NCI-H2196 (cell line): ENCODE measurements at regions not wholly inside any gene's neighbourhood (a gene's known extent, or its start where the extent isn't known, plus 50 kb on each side); places are given as distances from the start of the nearest gene placed in this dataset.

ENCODE experiments used
- DNase-seq: peaks from one replicate; lab custom pipeline; 2025; ENCODE audit not compliant: unreplicated experiment; lab: John Stamatoyannopoulos, UW

- no peak for DNase-seq
Measured at GRCh38 chr1:90206260-90206659, 211.3 kb downstream of the ZNF326 start.

- DNase-seq, result no peak
Measured at GRCh38 chr1:90204780-90205179, 209.9 kb downstream of the ZNF326 start.

- DNase-seq, result no peak
Measured at GRCh38 chr1:90204023-90204590, 209.2 kb downstream of the ZNF326 start.

- DNase-seq, result no peak
Measured at GRCh38 chr1:90201467-90202358, 206.8 kb downstream of the ZNF326 start.

- DNase-seq, result no peak
Measured at GRCh38 chr1:90200646-90201205, 205.8 kb downstream of the ZNF326 start.

GRCh38 chr1:90198616-90199332 is 203.9 kb downstream of the ZNF326 start:
- DNase-seq, result no peak

GRCh38 chr1:90193116-90193515 is 198.2 kb downstream of the ZNF326 start:
- DNase-seq, result no peak

GRCh38 chr1:90192408-90192807 is 197.5 kb downstream of the ZNF326 start:
- no peak for DNase-seq

GRCh38 chr1:90190523-90190922 is 195.6 kb downstream of the ZNF326 start:
- no peak for DNase-seq

GRCh38 chr1:90189889-90190288 is 195.0 kb downstream of the ZNF326 start:
- no peak for DNase-seq

- DNase-seq, result no peak
Measured at GRCh38 chr1:90187323-90187585, 192.3 kb downstream of the ZNF326 start.

GRCh38 chr1:90186506-90187322 is 191.8 kb downstream of the ZNF326 start:
- DNase-seq, result no peak

- DNase-seq, result no peak
Measured at GRCh38 chr1:90176530-90176929, 181.6 kb downstream of the ZNF326 start.

GRCh38 chr1:90175490-90176167 is 180.7 kb downstream of the ZNF326 start:
- no peak for DNase-seq

GRCh38 chr1:90174246-90174645 is 179.3 kb downstream of the ZNF326 start:
- no peak for DNase-seq

- no peak for DNase-seq
Measured at GRCh38 chr1:90162216-90162615, 167.3 kb downstream of the ZNF326 start.

GRCh38 chr1:90161625-90162024 is 166.7 kb downstream of the ZNF326 start:
- no peak for DNase-seq

GRCh38 chr1:90155721-90156487 is 161.0 kb downstream of the ZNF326 start:
- no peak for DNase-seq

- DNase-seq, result no peak
Measured at GRCh38 chr1:90154711-90155110, 159.8 kb downstream of the ZNF326 start.

GRCh38 chr1:90149101-90149500 is 154.2 kb downstream of the ZNF326 start:
- no peak for DNase-seq
